ENCODE measurements at regions not wholly inside any gene's neighbourhood (a gene's known extent, or its start where the extent isn't known, plus 50 kb on each side); places are given as distances from the start of the nearest gene placed in this dataset.

- H3K4me1 ChIP-seq (ENCODE audit: control insufficient read depth in 1 of 2, insufficient read depth in 2 of 2, low read length in 2 of 2), result no peaks in the 10 kb centered on the region
- no peak overlapping the region for H3K4me3 ChIP-seq (replicated peaks in 1 of 3; ENCODE audit: low read depth in 2 of 3, low read length in 3 of 3)
- H2AFZ ChIP-seq (ENCODE audit: insufficient read depth, low read depth, low read length, poor library complexity, severe bottlenecking), result no peak overlapping the region
- H3K4me3 Mint-ChIP-seq, result no peak overlapping the region
- H3K9ac ChIP-seq (ENCODE audit: insufficient read depth, low read length, poor library complexity, severe bottlenecking), result no peak overlapping the region
- peaks cover 6 to 9% of the 10 kb centered on the region in 2 donors for H3K27me3 ChIP-seq (ENCODE audit: control insufficient read depth in 2 of 2, insufficient read depth in 2 of 2, low read length in 2 of 2)
- TF ChIP-seq CTCF (IDR thresholded peaks at IDR 0.05), result no peak
- no peaks in the 10 kb centered on the region for H3K36me3 ChIP-seq (replicated peaks in 1 of 2; ENCODE audit: control insufficient read depth in 1 of 2, insufficient read depth in 2 of 2, low read length in 2 of 2)
- H3K9me3 Mint-ChIP-seq, result peaks cover 0 to 5% (median 2%) of the 10 kb centered on the region in 7 donors
- no peaks in the 10 kb centered on the region for H4K20me1 ChIP-seq (ENCODE audit: insufficient read depth, low read length)
- no peaks in the 10 kb centered on the region for H3K4me1 Mint-ChIP-seq
- no peak overlapping the region for H3K27ac Mint-ChIP-seq
- no peaks in the 10 kb centered on the region for H3K36me3 Mint-ChIP-seq
- no peaks in the 10 kb centered on the region for H3K9me3 ChIP-seq (replicated peaks in 1 of 2; ENCODE audit: control insufficient read depth in 1 of 2, insufficient read depth in 1 of 2, low read length in 2 of 2)
- intact Hi-C loops (cut with micrococcal nuclease), result no loop called here
- H3K27me3 Mint-ChIP-seq (ENCODE audit: low read depth in 3 of 3), result peaks cover 4 to 24% (median 10%) of the 10 kb centered on the region in 3 donors
- no peak for DNase-seq
- no peak overlapping the region for H3K27ac ChIP-seq (ENCODE audit: low read depth in 1 of 2, low read length in 2 of 2)
- WGBS (ENCODE audit: insufficient coverage), result 91% methylated on average over 5 of the region's 7 CpGs
- H3K4me2 ChIP-seq (replicated peaks; ENCODE audit: extremely low read depth, low read length, poor library complexity, severe bottlenecking), result no peak overlapping the region
- no peaks in the 10 kb centered on the region for H3K79me2 ChIP-seq (ENCODE audit: insufficient read depth, low read length)
These were observed 86.6 kb upstream of the BMP2 start for GRCh38 chr20:6680854-6681253.

GRCh38 chr20:6680441-6680840, 87.0 kb upstream of the BMP2 start:
- Mint-ChIP-seq H3K27ac (no peak overlapping the region), H3K4me3 (no peak overlapping the region), H3K36me3 (no peaks in the 10 kb centered on the region), H3K4me1 (no peaks in the 10 kb centered on the region), H3K27me3 (ENCODE audit: low read depth in 3 of 3) (peaks cover 4 to 27% (median 10%) of the 10 kb centered on the region in 3 donors), H3K9me3 (peaks cover 0 to 5% (median 2%) of the 10 kb centered on the region in 7 donors)
- Histone ChIP-seq H3K9me3 (replicated peaks in 1 of 2; ENCODE audit: control insufficient read depth in 1 of 2, insufficient read depth in 1 of 2, low read length in 2 of 2) (no peaks in the 10 kb centered on the region), H3K4me3 (replicated peaks in 1 of 3; ENCODE audit: low read depth in 2 of 3, low read length in 3 of 3) (no peak overlapping the region), H3K79me2 (ENCODE audit: insufficient read depth, low read length) (no peaks in the 10 kb centered on the region), H3K36me3 (replicated peaks in 1 of 2; ENCODE audit: control insufficient read depth in 1 of 2, insufficient read depth in 2 of 2, low read length in 2 of 2) (no peaks in the 10 kb centered on the region), H3K27me3 (ENCODE audit: control insufficient read depth in 2 of 2, insufficient read depth in 2 of 2, low read length in 2 of 2) (peaks cover 9% of the 10 kb centered on the region in 2 donors), H3K27ac (ENCODE audit: low read depth in 1 of 2, low read length in 2 of 2) (no peak overlapping the region), H3K4me1 (ENCODE audit: control insufficient read depth in 1 of 2, insufficient read depth in 2 of 2, low read length in 2 of 2) (no peaks in the 10 kb centered on the region), H3K4me2 (replicated peaks; ENCODE audit: extremely low read depth, low read length, poor library complexity, severe bottlenecking) (no peak overlapping the region), H4K20me1 (ENCODE audit: insufficient read depth, low read length) (no peaks in the 10 kb centered on the region), H2AFZ (ENCODE audit: insufficient read depth, low read depth, low read length, poor library complexity, severe bottlenecking) (no peak overlapping the region), H3K9ac (ENCODE audit: insufficient read depth, low read length, poor library complexity, severe bottlenecking) (no peak overlapping the region)
- TF ChIP-seq CTCF (IDR thresholded peaks at IDR 0.05), result no peak
- no peak for DNase-seq
- intact Hi-C loops (cut with micrococcal nuclease), result no loop called here
- WGBS (ENCODE audit: insufficient coverage), result 14% methylated on average over 1 of the region's 2 CpGs

All from CD14-positive monocyte (primary cell).